ENCODE measurements at regions not wholly inside any gene's neighbourhood (a gene's known extent, or its start where the extent isn't known, plus 50 kb on each side); places are given as distances from the start of the nearest gene placed in this dataset.
"Not testable (repeated sequence)": the region's sequence is repeated elsewhere in the genome, so short reads cannot be mapped to it uniquely, and the experiment has no call there.

- not testable (repeated sequence) for H3K36me3 ChIP-seq (ENCODE audit: insufficient read depth, low read length); H3K4me1 ChIP-seq (ENCODE audit: control insufficient read depth, insufficient read depth, low read length); H3K4me3 ChIP-seq (ENCODE audit: low read length); H3K9ac ChIP-seq (ENCODE audit: low read depth, low read length); H3K9me3 ChIP-seq (replicated peaks; ENCODE audit: low read length)
- Histone ChIP-seq H3K4me2 (ENCODE audit: low read length) (peak overlapping the region; percentile 61), H3K27me3 (ENCODE audit: control insufficient read depth, insufficient read depth, low read length) (peaks cover 27% of the 10 kb centered on the region)
These were observed 1674.9 kb downstream of the SPATA31A7 start for GRCh38 chr9:62864481-62865469.

GRCh38 chr9:62869061-62869460 is 1679.2 kb downstream of the SPATA31A7 start:
- not testable (repeated sequence) for H3K4me2 ChIP-seq (ENCODE audit: low read length); H3K4me3 ChIP-seq (ENCODE audit: low read length); H3K36me3 ChIP-seq (ENCODE audit: insufficient read depth, low read length); H3K9me3 ChIP-seq (replicated peaks; ENCODE audit: low read length); H3K9ac ChIP-seq (ENCODE audit: low read depth, low read length); H3K4me1 ChIP-seq (ENCODE audit: control insufficient read depth, insufficient read depth, low read length)
- H3K27me3 ChIP-seq (ENCODE audit: control insufficient read depth, insufficient read depth, low read length) = peaks cover 22% of the 10 kb centered on the region

GRCh38 chr9:62871765-62872164 is 1681.9 kb downstream of the SPATA31A7 start:
- not testable (repeated sequence) for H3K4me3 ChIP-seq (ENCODE audit: low read length); H3K36me3 ChIP-seq (ENCODE audit: insufficient read depth, low read length); H3K9ac ChIP-seq (ENCODE audit: low read depth, low read length); H3K4me2 ChIP-seq (ENCODE audit: low read length); H3K9me3 ChIP-seq (replicated peaks; ENCODE audit: low read length); H3K4me1 ChIP-seq (ENCODE audit: control insufficient read depth, insufficient read depth, low read length)
- H3K27me3 ChIP-seq (ENCODE audit: control insufficient read depth, insufficient read depth, low read length) = peaks cover 20% of the 10 kb centered on the region

GRCh38 chr9:62874213-62874612 is 1684.4 kb downstream of the SPATA31A7 start:
- H3K36me3 ChIP-seq (ENCODE audit: insufficient read depth, low read length); H3K4me3 ChIP-seq (ENCODE audit: low read length); H3K4me2 ChIP-seq (ENCODE audit: low read length); H3K4me1 ChIP-seq (ENCODE audit: control insufficient read depth, insufficient read depth, low read length); H3K9me3 ChIP-seq (replicated peaks; ENCODE audit: low read length); H3K9ac ChIP-seq (ENCODE audit: low read depth, low read length): not testable (repeated sequence)
- H3K27me3 ChIP-seq (ENCODE audit: control insufficient read depth, insufficient read depth, low read length) = peaks cover 12% of the 10 kb centered on the region

GRCh38 chr9:62874745-62875599 is 1685.1 kb downstream of the SPATA31A7 start:
- not testable (repeated sequence) for H3K9ac ChIP-seq (ENCODE audit: low read depth, low read length); H3K4me3 ChIP-seq (ENCODE audit: low read length); H3K4me1 ChIP-seq (ENCODE audit: control insufficient read depth, insufficient read depth, low read length); H3K4me2 ChIP-seq (ENCODE audit: low read length); H3K36me3 ChIP-seq (ENCODE audit: insufficient read depth, low read length); H3K9me3 ChIP-seq (replicated peaks; ENCODE audit: low read length)
- peaks cover 12% of the 10 kb centered on the region for H3K27me3 ChIP-seq (ENCODE audit: control insufficient read depth, insufficient read depth, low read length)

GRCh38 chr9:62877552-62877951 is 1687.7 kb downstream of the SPATA31A7 start:
- H3K9me3 ChIP-seq (replicated peaks; ENCODE audit: low read length); H3K36me3 ChIP-seq (ENCODE audit: insufficient read depth, low read length); H3K4me1 ChIP-seq (ENCODE audit: control insufficient read depth, insufficient read depth, low read length); H3K9ac ChIP-seq (ENCODE audit: low read depth, low read length); H3K4me3 ChIP-seq (ENCODE audit: low read length); H3K4me2 ChIP-seq (ENCODE audit: low read length): not testable (repeated sequence)
- peaks cover 11% of the 10 kb centered on the region for H3K27me3 ChIP-seq (ENCODE audit: control insufficient read depth, insufficient read depth, low read length)

GRCh38 chr9:62877987-62878386 is 1688.2 kb downstream of the SPATA31A7 start:
- peaks cover 14% of the 10 kb centered on the region for H3K27me3 ChIP-seq (ENCODE audit: control insufficient read depth, insufficient read depth, low read length)
- not testable (repeated sequence) for H3K9ac ChIP-seq (ENCODE audit: low read depth, low read length); H3K4me1 ChIP-seq (ENCODE audit: control insufficient read depth, insufficient read depth, low read length); H3K4me3 ChIP-seq (ENCODE audit: low read length); H3K9me3 ChIP-seq (replicated peaks; ENCODE audit: low read length); H3K36me3 ChIP-seq (ENCODE audit: insufficient read depth, low read length); H3K4me2 ChIP-seq (ENCODE audit: low read length)

- not testable (repeated sequence) for H3K4me2 ChIP-seq (ENCODE audit: low read length); H3K36me3 ChIP-seq (ENCODE audit: insufficient read depth, low read length); H3K4me1 ChIP-seq (ENCODE audit: control insufficient read depth, insufficient read depth, low read length); H3K27me3 ChIP-seq (ENCODE audit: control insufficient read depth, insufficient read depth, low read length); H3K9me3 ChIP-seq (replicated peaks; ENCODE audit: low read length); H3K4me3 ChIP-seq (ENCODE audit: low read length); H3K9ac ChIP-seq (ENCODE audit: low read depth, low read length)
These were observed 1690.6 kb downstream of the SPATA31A7 start for GRCh38 chr9:62880453-62880852.

- H3K36me3 ChIP-seq (ENCODE audit: insufficient read depth, low read length); H3K4me2 ChIP-seq (ENCODE audit: low read length); H3K4me1 ChIP-seq (ENCODE audit: control insufficient read depth, insufficient read depth, low read length); H3K9ac ChIP-seq (ENCODE audit: low read depth, low read length); H3K4me3 ChIP-seq (ENCODE audit: low read length); H3K27me3 ChIP-seq (ENCODE audit: control insufficient read depth, insufficient read depth, low read length); H3K9me3 ChIP-seq (replicated peaks; ENCODE audit: low read length): not testable (repeated sequence)
These were observed 1691.1 kb downstream of the SPATA31A7 start for GRCh38 chr9:62880971-62881370.

- H3K9ac ChIP-seq (ENCODE audit: low read depth, low read length); H3K4me1 ChIP-seq (ENCODE audit: control insufficient read depth, insufficient read depth, low read length); H3K36me3 ChIP-seq (ENCODE audit: insufficient read depth, low read length); H3K9me3 ChIP-seq (replicated peaks; ENCODE audit: low read length); H3K4me3 ChIP-seq (ENCODE audit: low read length); H3K4me2 ChIP-seq (ENCODE audit: low read length); H3K27me3 ChIP-seq (ENCODE audit: control insufficient read depth, insufficient read depth, low read length): not testable (repeated sequence)
These were observed 1692.0 kb downstream of the SPATA31A7 start for GRCh38 chr9:62881811-62882210.

- not testable (repeated sequence) for H3K4me2 ChIP-seq (ENCODE audit: low read length); H3K36me3 ChIP-seq (ENCODE audit: insufficient read depth, low read length); H3K27me3 ChIP-seq (ENCODE audit: control insufficient read depth, insufficient read depth, low read length); H3K4me1 ChIP-seq (ENCODE audit: control insufficient read depth, insufficient read depth, low read length); H3K9me3 ChIP-seq (replicated peaks; ENCODE audit: low read length); H3K9ac ChIP-seq (ENCODE audit: low read depth, low read length); H3K4me3 ChIP-seq (ENCODE audit: low read length)
These were observed 1692.9 kb downstream of the SPATA31A7 start for GRCh38 chr9:62882717-62883116.
